GM10266 (cell line): ENCODE measurements at regions not wholly inside any gene's neighbourhood (a gene's known extent, or its start where the extent isn't known, plus 50 kb on each side); places are given as distances from the start of the nearest gene placed in this dataset.

Source experiments
- DNase-seq: peaks from one replicate; pipeline ENCODE4 v3.0.0; 2012; ENCODE audit errors: extremely low spot score
- TF ChIP-seq, protein P1 (sequence below): IDR thresholded peaks from 2 replicates; pipeline ENCODE4 v1.5.1; 2012; ENCODE audit warnings: mild to moderate bottlenecking, low read depth; ENCODE audit not compliant: control insufficient read depth, insufficient read depth; ENCODE audit errors: missing control alignments

DNA sequence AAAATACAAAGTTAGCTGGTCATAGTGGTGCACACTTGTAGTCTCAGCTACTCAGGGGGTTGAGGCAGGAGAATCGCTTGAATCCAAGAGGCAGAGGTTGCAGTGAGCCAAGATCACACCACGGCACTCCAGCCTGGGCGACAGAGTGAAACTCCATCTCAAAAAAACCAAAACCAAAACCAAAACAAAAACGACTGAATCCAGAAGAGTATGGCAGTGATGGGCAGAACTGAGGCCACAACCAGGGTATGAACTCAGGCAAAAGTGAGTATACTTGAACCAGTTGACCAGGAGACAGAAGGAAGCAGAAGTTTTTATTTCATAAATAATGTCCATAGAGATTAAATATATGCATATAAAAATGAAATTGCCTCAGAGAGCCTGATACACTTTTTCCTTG lies 620.0 kb upstream of the SEL1L start:
- TF ChIP-seq, protein P1, sequence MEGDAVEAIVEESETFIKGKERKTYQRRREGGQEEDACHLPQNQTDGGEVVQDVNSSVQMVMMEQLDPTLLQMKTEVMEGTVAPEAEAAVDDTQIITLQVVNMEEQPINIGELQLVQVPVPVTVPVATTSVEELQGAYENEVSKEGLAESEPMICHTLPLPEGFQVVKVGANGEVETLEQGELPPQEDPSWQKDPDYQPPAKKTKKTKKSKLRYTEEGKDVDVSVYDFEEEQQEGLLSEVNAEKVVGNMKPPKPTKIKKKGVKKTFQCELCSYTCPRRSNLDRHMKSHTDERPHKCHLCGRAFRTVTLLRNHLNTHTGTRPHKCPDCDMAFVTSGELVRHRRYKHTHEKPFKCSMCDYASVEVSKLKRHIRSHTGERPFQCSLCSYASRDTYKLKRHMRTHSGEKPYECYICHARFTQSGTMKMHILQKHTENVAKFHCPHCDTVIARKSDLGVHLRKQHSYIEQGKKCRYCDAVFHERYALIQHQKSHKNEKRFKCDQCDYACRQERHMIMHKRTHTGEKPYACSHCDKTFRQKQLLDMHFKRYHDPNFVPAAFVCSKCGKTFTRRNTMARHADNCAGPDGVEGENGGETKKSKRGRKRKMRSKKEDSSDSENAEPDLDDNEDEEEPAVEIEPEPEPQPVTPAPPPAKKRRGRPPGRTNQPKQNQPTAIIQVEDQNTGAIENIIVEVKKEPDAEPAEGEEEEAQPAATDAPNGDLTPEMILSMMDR, result no peak
- DNase-seq, result no peak

GRCh38 chr14:82159624-82160023 lies 626.0 kb upstream of the SEL1L start:
- no peak for DNase-seq

DNA sequence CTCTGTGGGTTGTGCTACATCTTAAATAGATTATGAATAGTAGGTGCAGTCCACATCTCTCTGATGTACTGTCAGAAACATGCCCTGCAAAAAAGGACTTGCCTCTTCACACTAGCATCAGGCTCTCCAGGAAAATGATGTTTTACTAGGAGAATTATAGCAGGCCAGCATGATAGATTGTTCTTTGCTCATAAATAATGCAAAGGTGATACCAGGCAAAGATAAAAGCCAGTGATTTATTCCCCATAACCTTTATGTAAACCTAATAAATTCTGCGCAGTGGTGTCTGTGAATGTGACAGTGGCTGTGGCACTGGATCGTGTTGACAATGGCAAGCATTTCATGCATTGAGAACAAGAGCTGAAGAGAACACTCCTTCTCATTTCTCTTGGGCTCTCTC lies 646.5 kb upstream of the SEL1L start:
- DNase-seq, result no peak
- TF ChIP-seq, protein P1, result no peak

More at GRCh38 chr14:82159624-82160023, 626.0 kb upstream of the SEL1L start:
- TF ChIP-seq, protein P1, result no peak

DNA sequence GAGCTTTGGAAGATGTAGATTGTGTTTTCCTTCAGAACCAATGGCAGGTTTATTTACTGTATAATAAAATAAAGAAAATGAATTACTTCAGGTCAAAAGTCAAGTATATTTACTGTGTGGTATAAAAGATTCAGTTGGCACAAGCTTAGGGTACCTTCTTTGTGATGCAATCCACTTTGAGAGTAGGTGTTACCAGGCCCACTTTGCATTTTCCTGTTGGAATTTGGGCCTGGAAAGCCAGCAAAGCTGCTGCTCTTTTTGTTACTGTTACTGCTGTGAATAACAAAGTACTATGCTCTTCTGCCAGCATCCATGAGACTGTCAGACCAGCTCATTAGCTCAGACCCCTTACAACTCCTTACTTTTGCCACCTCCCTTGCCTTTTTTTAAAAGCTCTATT lies 649.0 kb upstream of the SEL1L start:
- TF ChIP-seq, protein P1, result no peak

DNA sequence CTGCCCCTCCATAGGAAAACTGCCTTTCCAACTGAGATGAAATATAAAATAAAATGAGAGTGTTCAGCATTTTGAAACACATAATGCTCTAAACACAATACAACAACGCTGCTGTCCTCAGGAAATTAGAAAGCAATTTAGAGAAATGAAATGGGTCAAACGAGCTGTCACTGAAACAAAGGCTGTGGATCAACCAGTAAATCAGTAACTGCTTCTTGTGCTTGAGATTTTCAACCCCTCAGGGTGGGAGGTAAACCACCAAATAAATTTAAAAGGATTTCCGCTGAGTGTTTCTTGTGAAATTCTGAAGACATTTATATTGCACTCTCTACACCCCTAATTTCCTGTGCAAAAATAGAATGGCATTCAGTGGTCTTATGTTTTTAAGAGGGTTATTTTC lies 657.1 kb upstream of the SEL1L start:
- TF ChIP-seq, protein P1, result no peak

More for the DNA sequence above, 649.0 kb upstream of the SEL1L start:
- DNase-seq, result no peak

DNA sequence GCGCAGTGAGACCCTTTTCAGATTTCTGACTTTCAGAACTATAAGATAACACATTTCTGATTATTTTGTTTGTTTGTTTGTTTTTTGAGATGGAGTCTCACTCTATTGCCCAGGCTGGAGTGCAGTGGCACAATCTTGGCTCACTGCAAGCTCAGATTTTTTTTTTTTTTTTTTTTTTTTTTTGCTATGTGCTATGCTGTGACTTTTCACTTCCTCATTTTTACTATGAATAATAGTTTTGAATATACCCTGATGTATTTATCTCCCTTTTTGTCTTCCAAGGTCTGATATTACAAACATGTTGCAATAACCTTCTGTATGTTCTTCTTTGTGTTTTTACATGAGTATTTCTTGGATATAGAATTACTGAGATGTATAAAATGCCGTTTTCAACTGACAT lies 658.7 kb upstream of the SEL1L start:
- no peak for DNase-seq
- TF ChIP-seq, protein P1, result no peak

More for the DNA sequence above, 657.1 kb upstream of the SEL1L start:
- DNase-seq, result no peak

GRCh38 chr14:82223276-82223675 lies 689.6 kb upstream of the SEL1L start:
- DNase-seq, result no peak

More at GRCh38 chr14:82223276-82223675, 689.6 kb upstream of the SEL1L start:
- TF ChIP-seq, protein P1, result no peak
